Stimulated activated CD4-positive, alpha-beta T cell treated with anti-CD3 and anti-CD28 coated beads, Interleukin-12 subunit alpha, Interleukin-12 subunit beta, amount 100 ng/mL, for 4 hours (primary cell): ENCODE measurements at regions not wholly inside any gene's neighbourhood (a gene's known extent, or its start where the extent isn't known, plus 50 kb on each side); places are given as distances from the start of the nearest gene placed in this dataset.
"Not testable (repeated sequence)": the region's sequence is repeated elsewhere in the genome, so short reads cannot be mapped to it uniquely, and the experiment has no call there.

ENCODE experiments used
- DNase-seq: peaks from one replicate; pipeline ENCODE4 v3.0.0-alpha.2; 2020

- no peak for DNase-seq
Measured at GRCh38 chr10:111612273-111612672, 535.4 kb downstream of the ADRA2A start.

GRCh38 chr10:111634191-111634590 lies 549.4 kb downstream of the GPAM start:
- DNase-seq, result no peak

GRCh38 chr10:111646021-111646420 lies 537.5 kb downstream of the GPAM start:
- no peak for DNase-seq

- DNase-seq, result no peak
Measured at GRCh38 chr10:111648046-111648445, 535.5 kb downstream of the GPAM start.

- DNase-seq, result not testable (repeated sequence)
Measured at GRCh38 chr10:111649080-111649479, 534.5 kb downstream of the GPAM start.

GRCh38 chr10:111650088-111650487 lies 533.5 kb downstream of the GPAM start:
- no peak for DNase-seq

GRCh38 chr10:111656066-111656465 lies 527.5 kb downstream of the GPAM start:
- no peak for DNase-seq

GRCh38 chr10:111677759-111678158 lies 505.8 kb downstream of the GPAM start:
- no peak for DNase-seq

- DNase-seq, result no peak
Measured at GRCh38 chr10:111686796-111687195, 496.8 kb downstream of the GPAM start.

GRCh38 chr10:111698711-111699110 lies 484.9 kb downstream of the GPAM start:
- DNase-seq, result no peak

- DNase-seq, result no peak
Measured at GRCh38 chr10:111703986-111704385, 479.6 kb downstream of the GPAM start.

GRCh38 chr10:111705021-111705420 lies 478.5 kb downstream of the GPAM start:
- no peak for DNase-seq

- DNase-seq, result no peak
Measured at GRCh38 chr10:111706331-111706730, 477.2 kb downstream of the GPAM start.

GRCh38 chr10:111707076-111707475 lies 476.5 kb downstream of the GPAM start:
- DNase-seq, result no peak

GRCh38 chr10:111709603-111710002 lies 474.0 kb downstream of the GPAM start:
- DNase-seq, result no peak

- no peak for DNase-seq
Measured at GRCh38 chr10:111716032-111716431, 467.5 kb downstream of the GPAM start.

- DNase-seq, result no peak
Measured at GRCh38 chr10:111724121-111724520, 459.4 kb downstream of the GPAM start.

GRCh38 chr10:111725050-111725449 lies 458.5 kb downstream of the GPAM start:
- DNase-seq, result no peak

GRCh38 chr10:111732166-111732785 lies 451.3 kb downstream of the GPAM start:
- no peak for DNase-seq

- DNase-seq, result no peak
Measured at GRCh38 chr10:111739125-111739873, 444.3 kb downstream of the GPAM start.

- DNase-seq, result no peak
Measured at GRCh38 chr10:111739874-111740139, 443.8 kb downstream of the GPAM start.

- DNase-seq, result no peak
Measured at GRCh38 chr10:111745982-111746381, 437.6 kb downstream of the GPAM start.

- DNase-seq, result no peak
Measured at GRCh38 chr10:111747751-111748150, 435.8 kb downstream of the GPAM start.

GRCh38 chr10:111748184-111748583 lies 435.4 kb downstream of the GPAM start:
- DNase-seq, result no peak
